HepG2 (cell line): ENCODE measurements at regions not wholly inside any gene's neighbourhood (a gene's known extent, or its start where the extent isn't known, plus 50 kb on each side); places are given as distances from the start of the nearest gene placed in this dataset.
A peak's percentile ranks its signal among the peaks of the same experiment; 100 is the strongest.

Experiments used
- AKNA ChIP-seq: sonication (generic); formaldehyde crosslinking; IDR thresholded peaks from 2 replicates; pipeline ENCODE4 v1.4.0; 2020; ENCODE audit warnings: missing genetic modification reagents, borderline replicate concordance
- ATF5 ChIP-seq: sonication (generic); formaldehyde crosslinking; IDR thresholded peaks from 2 replicates; pipeline ENCODE4 v1.4.0; 2020; ENCODE audit warnings: mild to moderate bottlenecking, low read depth, missing genetic modification reagents
- HNF1B ChIP-seq: sonication (generic); formaldehyde crosslinking; IDR thresholded peaks from 2 replicates; pipeline ENCODE4 v1.5.1; 2020; ENCODE audit warnings: mild to moderate bottlenecking, moderate library complexity, missing genetic modification reagents
- IKZF5 ChIP-seq: IDR thresholded peaks from 2 replicates; pipeline ENCODE4 v1.6.1; 2018; ENCODE audit warnings: missing genetic modification reagents, mild to moderate bottlenecking, missing compliant biosample characterization
- NCOA5 ChIP-seq: sonication (generic); formaldehyde crosslinking; IDR thresholded peaks from 2 replicates; pipeline ENCODE4 v1.4.0; 2020; ENCODE audit warnings: missing genetic modification reagents
- RCOR2 ChIP-seq: IDR thresholded peaks from 2 replicates; pipeline ENCODE4 v1.6.1; 2016; ENCODE audit warnings: missing biosample characterization, missing genetic modification reagents
- TCF7L2 ChIP-seq: IDR thresholded peaks from 2 replicates; pipeline ENCODE4 v1.6.1; 2011; ENCODE audit warnings: mild to moderate bottlenecking, low read depth, low read length, moderate library complexity
- TEAD3 ChIP-seq: optimal IDR thresholded peaks from 2 replicates; pipeline ENCODE3; 2016; ENCODE audit warnings: borderline replicate concordance
- THAP7 ChIP-seq: sonication (generic); formaldehyde crosslinking; IDR thresholded peaks from 2 replicates; pipeline ENCODE4 v1.8.1; 2023; ENCODE audit warnings: mild to moderate bottlenecking, missing genetic modification reagents
- UBTF ChIP-seq: sonication (generic); formaldehyde crosslinking; IDR thresholded peaks from 2 replicates; pipeline ENCODE4 v1.4.0; 2020; ENCODE audit warnings: mild to moderate bottlenecking, missing genetic modification reagents
- ZFP91 ChIP-seq: sonication (generic); formaldehyde crosslinking; IDR thresholded peaks from 2 replicates; pipeline ENCODE4 v1.9.0; 2022; ENCODE audit warnings: missing genetic modification reagents, mild to moderate bottlenecking, borderline replicate concordance
- ZMYM3 ChIP-seq: sonication (generic); formaldehyde crosslinking; IDR thresholded peaks from 2 replicates; pipeline ENCODE4 v1.5.1; 2020; ENCODE audit warnings: mild to moderate bottlenecking, missing genetic modification reagents
- ZNF343 ChIP-seq: sonication (generic); formaldehyde crosslinking; IDR thresholded peaks from 2 replicates; pipeline ENCODE4 v1.4.0; 2020; ENCODE audit warnings: mild to moderate bottlenecking, missing genetic modification reagents
- ZNF367 ChIP-seq: sonication (generic); formaldehyde crosslinking; IDR thresholded peaks from 2 replicates; pipeline ENCODE4 v1.4.0; 2020; ENCODE audit warnings: missing genetic modification reagents, borderline replicate concordance

- TF ChIP-seq UBTF: 0 out of 2 replicates have a peak, but pooled peaks have one; percentile 17
- no peak for TF ChIP-seq TCF7L2
- TF ChIP-seq NCOA5 (CRISPR knock-in tag): no peak
- peak; percentile 39; the same call in 1 of the 2 replicates for TF ChIP-seq THAP7 (CRISPR knock-in tag)
- no peak for TF ChIP-seq ZMYM3 (CRISPR knock-in tag)
- TF ChIP-seq HNF1B (CRISPR knock-in tag): peak; percentile 10; the same call in 1 of the 2 replicates
- TF ChIP-seq ZNF367 (CRISPR knock-in tag): no peak
- TF ChIP-seq ZNF343 (CRISPR knock-in tag): no peak
- TF ChIP-seq IKZF5 (CRISPR knock-in tag): no peak
- TF ChIP-seq ATF5 (CRISPR knock-in tag): peak; percentile 12; the same call in 1 of the 2 replicates
- TF ChIP-seq ZFP91 (CRISPR knock-in tag): peak; percentile 35; the same call in 1 of the 2 replicates
- no peak for TF ChIP-seq AKNA
- no peak for TF ChIP-seq RCOR2 (CRISPR knock-in tag)
- TF ChIP-seq TEAD3: no peak
Measured at GRCh38 chr2:8118940-8119781, 562.7 kb upstream of the ID2 start (continued).
